HEK293 (cell line): ENCODE measurements at regions not wholly inside any gene's neighbourhood (a gene's known extent, or its start where the extent isn't known, plus 50 kb on each side); places are given as distances from the start of the nearest gene placed in this dataset.

ENCODE experiments used
- GLIS1 ChIP-seq: fragments of 450-650 bp; formaldehyde crosslinking; IDR thresholded peaks from 2 replicates; pipeline ENCODE4 v1.5.1; 2016; ENCODE audit warnings: missing biosample characterization, missing genetic modification characterization
- HOXD13 ChIP-seq: sonication (generic); formaldehyde crosslinking; IDR thresholded peaks from 2 replicates; pipeline ENCODE4 v1.8.0; 2022; ENCODE audit warnings: missing genetic modification reagents, borderline replicate concordance
- IKZF3 ChIP-seq: fragments of 450-650 bp; IDR thresholded peaks from 2 replicates; pipeline ENCODE4 v1.5.0; 2018; ENCODE audit warnings: missing biosample characterization, mild to moderate bottlenecking, missing genetic modification characterization, moderate library complexity
- KLF1 ChIP-seq: fragments of 450-650 bp; formaldehyde crosslinking; IDR thresholded peaks from 2 replicates; pipeline ENCODE4 v1.5.1; 2016; ENCODE audit warnings: missing biosample characterization, missing genetic modification characterization
- PRDM4 ChIP-seq: fragments of 450-650 bp; formaldehyde crosslinking; IDR thresholded peaks from 2 replicates; pipeline ENCODE4 v1.5.1; 2017; ENCODE audit warnings: missing biosample characterization, missing genetic modification characterization
- TCF7L2 ChIP-seq: IDR thresholded peaks from 2 replicates; pipeline ENCODE4 v1.6.1; 2011; ENCODE audit warnings: low read depth, mild to moderate bottlenecking, inconsistent platforms, low read length, moderate library complexity, borderline replicate concordance
- WT1 ChIP-seq: fragments of 450-650 bp; formaldehyde crosslinking; IDR thresholded peaks from 2 replicates; pipeline ENCODE4 v1.5.1; 2016; ENCODE audit warnings: missing biosample characterization, missing genetic modification characterization
- ZBTB21 ChIP-seq: fragments of 450-650 bp; formaldehyde crosslinking; IDR thresholded peaks from 2 replicates; pipeline ENCODE4 v1.5.1; 2017; ENCODE audit warnings: missing biosample characterization, missing genetic modification characterization
- ZBTB44 ChIP-seq: fragments of 450-650 bp; IDR thresholded peaks from 2 replicates; pipeline ENCODE4 v1.5.1; 2018; ENCODE audit warnings: missing biosample characterization, mild to moderate bottlenecking, missing genetic modification characterization
- ZBTB48 ChIP-seq: fragments of 450-650 bp; formaldehyde crosslinking; IDR thresholded peaks from 2 replicates; pipeline ENCODE4 v1.5.1; 2016; ENCODE audit warnings: missing biosample characterization, missing genetic modification characterization
- ZBTB6 ChIP-seq: fragments of 450-650 bp; formaldehyde crosslinking; IDR thresholded peaks from 2 replicates; pipeline ENCODE4 v1.5.1; 2017; ENCODE audit warnings: missing biosample characterization, missing genetic modification characterization
- ZBTB8A ChIP-seq: fragments of 450-650 bp; formaldehyde crosslinking; IDR thresholded peaks from 2 replicates; pipeline ENCODE4 v1.5.1; 2016; ENCODE audit warnings: missing biosample characterization, missing genetic modification characterization
- ZNF19 ChIP-seq: fragments of 450-650 bp; formaldehyde crosslinking; IDR thresholded peaks from 2 replicates; pipeline ENCODE4; 2016; ENCODE audit warnings: missing biosample characterization, missing genetic modification characterization, low read depth
- ZNF211 ChIP-seq: fragments of 450-650 bp; formaldehyde crosslinking; IDR thresholded peaks from 2 replicates; pipeline ENCODE4 v1.5.1; 2016; ENCODE audit warnings: low read depth, missing biosample characterization, missing genetic modification characterization
- ZNF214 ChIP-seq: fragments of 450-650 bp; formaldehyde crosslinking; IDR thresholded peaks from 2 replicates; pipeline ENCODE4 v1.5.1; 2017; ENCODE audit warnings: missing biosample characterization, mild to moderate bottlenecking, missing genetic modification characterization, borderline replicate concordance
- ZNF302 ChIP-seq: fragments of 450-650 bp; formaldehyde crosslinking; IDR thresholded peaks from 2 replicates; pipeline ENCODE4 v1.5.1; 2016; ENCODE audit warnings: missing biosample characterization, missing genetic modification characterization, low read depth
- ZNF324 ChIP-seq: fragments of 450-650 bp; formaldehyde crosslinking; IDR thresholded peaks from 2 replicates; pipeline ENCODE4 v1.5.1; 2016; ENCODE audit warnings: missing biosample characterization, missing genetic modification characterization
- ZNF501 ChIP-seq: fragments of 450-650 bp; formaldehyde crosslinking; IDR thresholded peaks from 2 replicates; pipeline ENCODE4 v1.5.1; 2016; ENCODE audit warnings: missing biosample characterization, missing genetic modification characterization
- ZNF518A ChIP-seq: fragments of 450-650 bp; formaldehyde crosslinking; conservative IDR thresholded peaks from 2 replicates; pipeline ENCODE4 v1.5.1; 2016; ENCODE audit warnings: low read depth, missing biosample characterization, missing genetic modification characterization
- ZNF558 ChIP-seq: fragments of 450-650 bp; formaldehyde crosslinking; IDR thresholded peaks from 2 replicates; pipeline ENCODE4 v1.5.1; 2016; ENCODE audit warnings: missing biosample characterization, missing genetic modification characterization
- ZNF629 ChIP-seq: fragments of 450-650 bp; formaldehyde crosslinking; IDR thresholded peaks from 2 replicates; pipeline ENCODE4 v1.5.1; 2017; ENCODE audit warnings: missing biosample characterization, missing genetic modification characterization
- ZNF639 ChIP-seq: fragments of 450-650 bp; formaldehyde crosslinking; IDR thresholded peaks from 2 replicates; pipeline ENCODE4 v1.5.1; 2016; ENCODE audit warnings: missing biosample characterization, missing genetic modification characterization
- ZNF645 ChIP-seq: fragments of 450-650 bp; formaldehyde crosslinking; IDR thresholded peaks from 2 replicates; pipeline ENCODE4; 2016; ENCODE audit warnings: missing biosample characterization, missing genetic modification characterization
- ZNF76 ChIP-seq: fragments of 450-650 bp; formaldehyde crosslinking; IDR thresholded peaks from 2 replicates; pipeline ENCODE4; 2016; ENCODE audit warnings: low read depth, missing biosample characterization, missing genetic modification characterization, borderline replicate concordance
- ZNF843 ChIP-seq: fragments of 450-650 bp; formaldehyde crosslinking; IDR thresholded peaks from 2 replicates; pipeline ENCODE4 v1.5.1; 2016; ENCODE audit warnings: missing biosample characterization, missing genetic modification characterization
- ZSCAN30 ChIP-seq: fragments of 450-650 bp; IDR thresholded peaks from 2 replicates; pipeline ENCODE4 v1.5.1; 2018; ENCODE audit warnings: missing biosample characterization, mild to moderate bottlenecking, missing genetic modification characterization, moderate library complexity
- ZXDB ChIP-seq: fragments of 450-650 bp; formaldehyde crosslinking; IDR thresholded peaks from 2 replicates; pipeline ENCODE4 v1.5.1; 2016; ENCODE audit warnings: missing biosample characterization, missing genetic modification characterization

- TF ChIP-seq ZNF214 (tag by site-specific recombination) = no peak
- peak; percentile 84 for TF ChIP-seq TCF7L2
- TF ChIP-seq ZBTB8A (tag by site-specific recombination) = peak; percentile 61
- peak; percentile 47; the same call in 1 of the 2 replicates for TF ChIP-seq ZNF76 (tag by site-specific recombination)
- peak; percentile 27; the same call in 1 of the 2 replicates for TF ChIP-seq ZNF518A (tag by site-specific recombination)
- peak; percentile 44; the same call in 1 of the 2 replicates for TF ChIP-seq ZNF19 (tag by site-specific recombination)
- peak; percentile 96 for TF ChIP-seq ZBTB6 (tag by site-specific recombination)
- TF ChIP-seq ZBTB48 = no peak
- TF ChIP-seq ZXDB = peak; percentile 93
- TF ChIP-seq ZNF645 (tag by site-specific recombination) = no peak
- TF ChIP-seq WT1 (tag by site-specific recombination) = peak; percentile 95
- TF ChIP-seq GLIS1 (tag by site-specific recombination) = peak; percentile 29; the same call in 1 of the 2 replicates
- TF ChIP-seq IKZF3 = peak; percentile 99
- TF ChIP-seq ZNF302 (tag by site-specific recombination) = peak; percentile 89; the same call in 1 of the 2 replicates
- peak; percentile 73 for TF ChIP-seq KLF1
- peak; percentile 26; the same call in 1 of the 2 replicates for TF ChIP-seq ZNF558 (tag by site-specific recombination)
- 0 out of 2 replicates have a peak, but pooled peaks have one; percentile 40 for TF ChIP-seq ZNF639 (tag by site-specific recombination)
- TF ChIP-seq ZSCAN30 = peak; percentile 66
- peak; percentile 98 for TF ChIP-seq PRDM4 (tag by site-specific recombination)
- peak; percentile 66; the same call in 1 of the 2 replicates for TF ChIP-seq ZNF324 (tag by site-specific recombination)
- TF ChIP-seq ZNF211 (tag by site-specific recombination) = no peak
- TF ChIP-seq ZNF843 (tag by site-specific recombination) = peak; percentile 99
- peak; percentile 93 for TF ChIP-seq ZBTB44 (tag by site-specific recombination)
- peak; percentile 71; the same call in 1 of the 2 replicates for TF ChIP-seq ZNF501 (tag by site-specific recombination)
- peak; percentile 93 for TF ChIP-seq ZNF629 (tag by site-specific recombination)
- peak; percentile 94 for TF ChIP-seq HOXD13 (CRISPR knock-in tag)
- TF ChIP-seq ZBTB21 (tag by site-specific recombination) = 0 out of 2 replicates have a peak, but pooled peaks have one; percentile 69
Measured at GRCh38 chr6:90677440-90677839, 90.6 kb upstream of the MAP3K7 start (continued).
